Subcutaneous abdominal adipose tissue (tissue), 5 donors: ENCODE measurements at regions not wholly inside any gene's neighbourhood (a gene's known extent, or its start where the extent isn't known, plus 50 kb on each side); places are given as distances from the start of the nearest gene placed in this dataset.
"Not testable (repeated sequence)": the region's sequence is repeated elsewhere in the genome, so short reads cannot be mapped to it uniquely, and the experiment has no call there.

Source experiments
- H3K27ac ChIP-seq: one replicate; pipeline ENCODE4 v1.7.0; 2013; ENCODE audit warnings: low read depth, mild to moderate bottlenecking, inconsistent platforms, low read length, moderate library complexity
- H3K27me3 ChIP-seq, 5 donors: one replicate each; pipeline ENCODE4 v1.7.0; 2013; ENCODE audit warnings: low read length in 5 of 5, inconsistent platforms in 1 of 5; ENCODE audit not compliant: control insufficient read depth in 5 of 5, insufficient read depth in 4 of 5
- H3K36me3 ChIP-seq, 5 donors: one replicate each; pipeline ENCODE4 v1.7.0; 2013; ENCODE audit warnings: low read length in 5 of 5; ENCODE audit not compliant: control insufficient read depth in 5 of 5, insufficient read depth in 5 of 5
- H3K4me1 ChIP-seq, 5 donors: one replicate each; pipeline ENCODE4 v1.7.0; 2013; ENCODE audit warnings: low read length in 5 of 5, mild to moderate bottlenecking in 3 of 5, moderate library complexity in 1 of 5; ENCODE audit not compliant: control insufficient read depth in 5 of 5, insufficient read depth in 5 of 5
- H3K4me3 ChIP-seq, 5 donors: one replicate each; pipeline ENCODE4 v1.7.0; 2013; ENCODE audit warnings: low read length in 5 of 5, low read depth in 1 of 5
- H3K9ac ChIP-seq, 5 donors: one replicate each; pipeline ENCODE4 v1.7.0; 2013; ENCODE audit warnings: low read length in 5 of 5, mild to moderate bottlenecking in 4 of 5, moderate library complexity in 3 of 5
- H3K9me3 ChIP-seq, 5 donors: one replicate each; pipeline ENCODE4 v1.7.0; 2013; ENCODE audit warnings: low read length in 5 of 5; ENCODE audit not compliant: control insufficient read depth in 5 of 5
- donor health status: healthy.
- donor health status: healthy.
- donor health status: healthy.
- donor health status: healthy.
- donor health status: healthy.

GRCh38 chr7:57740126-57740525 lies 290.1 kb downstream of the ZNF716 start:
- H3K9me3 ChIP-seq, H3K4me3 ChIP-seq, H3K27me3 ChIP-seq, H3K9ac ChIP-seq, H3K4me1 ChIP-seq, H3K27ac ChIP-seq, H3K36me3 ChIP-seq: not testable (repeated sequence)

- H3K4me3 ChIP-seq: no peak overlapping the region
- no peaks in the 10 kb centered on the region for H3K4me1 ChIP-seq
- no peak overlapping the region for H3K27ac ChIP-seq
- H3K36me3 ChIP-seq: no peaks in the 10 kb centered on the region
- H3K27me3 ChIP-seq: no peaks in the 10 kb centered on the region
- H3K9ac ChIP-seq: no peak overlapping the region
- H3K9me3 ChIP-seq: peaks cover 0 to 38% (median 9%) of the 10 kb centered on the region in 5 donors
Observed at GRCh38 chr7:57769131-57769530, 319.2 kb downstream of the ZNF716 start.

- Histone ChIP-seq H3K4me3 (no peak overlapping the region), H3K9ac (no peak overlapping the region), H3K9me3 (peaks cover 0 to 43% (median 9%) of the 10 kb centered on the region in 5 donors), H3K36me3 (no peaks in the 10 kb centered on the region), H3K4me1 (no peaks in the 10 kb centered on the region), H3K27ac (no peak overlapping the region), H3K27me3 (no peaks in the 10 kb centered on the region)
Observed at GRCh38 chr7:57769958-57770357, 320.0 kb downstream of the ZNF716 start.

GRCh38 chr7:57772126-57772924 lies 322.3 kb downstream of the ZNF716 start:
- H3K27me3 ChIP-seq: no peaks in the 10 kb centered on the region
- no peak overlapping the region for H3K4me3 ChIP-seq
- H3K9ac ChIP-seq: no peak overlapping the region
- H3K36me3 ChIP-seq: no peaks in the 10 kb centered on the region
- no peak overlapping the region for H3K27ac ChIP-seq
- H3K9me3 ChIP-seq: peaks cover 0 to 60% (median 15%) of the 10 kb centered on the region in 5 donors
- H3K4me1 ChIP-seq: no peaks in the 10 kb centered on the region

GRCh38 chr7:57774300-57774699 lies 324.3 kb downstream of the ZNF716 start:
- H3K9ac ChIP-seq: no peak overlapping the region
- no peak overlapping the region for H3K4me3 ChIP-seq
- no peaks in the 10 kb centered on the region for H3K27me3 ChIP-seq
- no peaks in the 10 kb centered on the region for H3K4me1 ChIP-seq
- H3K27ac ChIP-seq: no peak overlapping the region
- H3K36me3 ChIP-seq: no peaks in the 10 kb centered on the region
- peaks cover 0 to 56% (median 15%) of the 10 kb centered on the region in 5 donors for H3K9me3 ChIP-seq

- peaks cover 0 to 44% (median 15%) of the 10 kb centered on the region in 5 donors for H3K9me3 ChIP-seq
- no peak overlapping the region for H3K4me3 ChIP-seq
- H3K4me1 ChIP-seq: no peaks in the 10 kb centered on the region
- H3K27ac ChIP-seq: no peak overlapping the region
- no peak overlapping the region for H3K9ac ChIP-seq
- H3K27me3 ChIP-seq: no peaks in the 10 kb centered on the region
- H3K36me3 ChIP-seq: no peaks in the 10 kb centered on the region
Observed at GRCh38 chr7:57775396-57776088, 325.6 kb downstream of the ZNF716 start.

GRCh38 chr7:57776136-57776856 lies 326.3 kb downstream of the ZNF716 start:
- H3K9me3 ChIP-seq: peaks cover 0 to 42% (median 15%) of the 10 kb centered on the region in 5 donors
- H3K36me3 ChIP-seq, H3K27ac ChIP-seq, H3K9ac ChIP-seq, H3K4me1 ChIP-seq, H3K4me3 ChIP-seq, H3K27me3 ChIP-seq: not testable (repeated sequence)

- H3K9me3 ChIP-seq: peaks cover 0 to 4% (median 0%) of the 10 kb centered on the region in 5 donors
- no peak overlapping the region for H3K9ac ChIP-seq
- H3K36me3 ChIP-seq: no peaks in the 10 kb centered on the region
- no peak overlapping the region for H3K27ac ChIP-seq
- H3K27me3 ChIP-seq: no peaks in the 10 kb centered on the region
- H3K4me1 ChIP-seq: no peaks in the 10 kb centered on the region
- H3K4me3 ChIP-seq: no peak overlapping the region
Observed at GRCh38 chr7:57789130-57789529, 339.2 kb downstream of the ZNF716 start.

- no peaks in the 10 kb centered on the region for H3K27me3 ChIP-seq
- no peak overlapping the region for H3K27ac ChIP-seq
- no peaks in the 10 kb centered on the region for H3K4me1 ChIP-seq
- no peak overlapping the region for H3K9ac ChIP-seq
- no peak overlapping the region for H3K4me3 ChIP-seq
- H3K9me3 ChIP-seq: peaks cover 0 to 46% (median 17%) of the 10 kb centered on the region in 5 donors
- no peaks in the 10 kb centered on the region for H3K36me3 ChIP-seq
Observed at GRCh38 chr7:57819491-57819981, 369.6 kb downstream of the ZNF716 start.

- H3K4me3 ChIP-seq: no peak overlapping the region
- H3K9ac ChIP-seq: no peak overlapping the region
- no peaks in the 10 kb centered on the region for H3K36me3 ChIP-seq
- no peaks in the 10 kb centered on the region for H3K4me1 ChIP-seq
- no peaks in the 10 kb centered on the region for H3K27me3 ChIP-seq
- peaks cover 0 to 49% (median 17%) of the 10 kb centered on the region in 5 donors for H3K9me3 ChIP-seq
- no peak overlapping the region for H3K27ac ChIP-seq
Observed at GRCh38 chr7:57820477-57820876, 370.5 kb downstream of the ZNF716 start.
